GM19351 (cell line): ENCODE measurements at regions not wholly inside any gene's neighbourhood (a gene's known extent, or its start where the extent isn't known, plus 50 kb on each side); places are given as distances from the start of the nearest gene placed in this dataset.
"Not testable (repeated sequence)": the region's sequence is repeated elsewhere in the genome, so short reads cannot be mapped to it uniquely, and the experiment has no call there.

Experiments used
- ATAC-seq: cut with Tn5 transposase; IDR thresholded peaks from one replicate; pipeline ENCODE4 v1.9.1; 2021; ENCODE audit warnings: mild to moderate bottlenecking, moderate library complexity; ENCODE audit not compliant: unreplicated experiment

GRCh38 chr1:244291236-244292201 lies 160.2 kb downstream of the ADSS2 start:
- ATAC-seq: no peak

DNA sequence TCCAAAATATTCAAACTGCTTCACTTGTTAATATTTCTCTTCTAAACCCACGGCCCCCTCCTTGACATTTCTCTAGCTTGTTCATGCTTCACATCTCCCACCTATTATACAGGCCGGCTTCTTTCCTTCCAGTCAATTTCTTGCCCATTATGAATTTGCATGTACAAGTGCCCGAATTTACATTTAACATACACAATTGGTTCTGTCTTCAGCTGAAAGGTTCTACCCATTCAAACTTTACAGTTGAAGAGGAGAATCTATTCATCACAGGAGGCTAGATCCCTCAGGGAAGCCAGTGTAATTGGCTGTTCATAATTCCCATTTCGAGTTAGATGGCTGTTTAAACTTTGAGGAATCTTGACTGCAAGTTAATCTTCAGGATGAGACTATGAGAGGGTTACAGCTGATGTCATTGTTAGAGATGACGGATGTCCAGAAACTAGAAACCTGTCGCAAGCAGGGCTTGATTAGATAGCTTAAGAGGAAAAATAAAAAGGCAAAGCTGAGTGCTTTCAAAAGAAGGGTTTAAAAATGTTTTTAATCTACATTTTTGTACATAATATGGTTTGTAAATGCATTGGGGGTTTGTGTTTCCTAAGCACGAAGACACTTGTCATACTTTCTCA lies 157.0 kb downstream of the ADSS2 start:
- ATAC-seq: no peak

GRCh38 chr1:244296003-244296402 lies 155.7 kb downstream of the ADSS2 start:
- ATAC-seq: no peak

DNA sequence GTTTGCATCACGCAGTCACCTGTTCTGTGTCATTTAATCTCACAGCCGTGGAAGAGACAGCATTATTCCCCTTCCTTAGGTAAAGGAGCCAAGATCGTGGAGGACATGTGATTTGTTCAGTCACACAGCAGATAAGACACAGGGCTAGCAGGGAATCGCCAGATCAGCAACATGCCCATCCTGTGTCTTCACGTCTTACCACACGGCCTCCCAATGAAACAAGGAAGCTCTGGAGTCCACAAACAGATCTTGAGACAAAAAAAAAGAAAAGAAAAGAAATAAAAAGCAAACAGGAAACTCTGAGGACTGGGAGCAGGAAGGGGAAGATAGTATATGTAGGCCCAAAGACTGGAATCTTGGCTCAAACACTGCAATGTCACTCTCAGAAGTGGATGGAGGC lies 155.3 kb downstream of the ADSS2 start:
- no peak for ATAC-seq

- ATAC-seq: no peak
These were observed 154.6 kb downstream of the ADSS2 start for GRCh38 chr1:244297087-244297486.

GRCh38 chr1:244297616-244298015 lies 154.1 kb downstream of the ADSS2 start:
- ATAC-seq: no peak

DNA sequence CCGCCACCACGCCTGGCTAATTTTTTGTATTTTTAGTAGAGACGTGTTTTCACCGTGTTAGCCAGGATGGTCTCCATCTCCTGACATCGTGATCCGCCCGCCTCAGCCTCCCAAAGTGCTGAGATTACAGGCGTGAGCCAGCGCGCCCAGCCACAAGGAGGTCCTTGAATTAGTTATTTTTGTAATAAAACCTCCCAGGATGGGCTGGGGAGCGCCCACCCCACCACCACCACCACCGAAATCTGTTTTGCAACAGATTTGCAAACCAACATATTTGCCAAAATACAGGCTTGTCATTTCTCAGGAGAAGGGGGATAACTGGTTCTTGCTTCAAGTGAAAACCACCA lies 151.7 kb downstream of the ADSS2 start:
- ATAC-seq: not testable (repeated sequence)

DNA sequence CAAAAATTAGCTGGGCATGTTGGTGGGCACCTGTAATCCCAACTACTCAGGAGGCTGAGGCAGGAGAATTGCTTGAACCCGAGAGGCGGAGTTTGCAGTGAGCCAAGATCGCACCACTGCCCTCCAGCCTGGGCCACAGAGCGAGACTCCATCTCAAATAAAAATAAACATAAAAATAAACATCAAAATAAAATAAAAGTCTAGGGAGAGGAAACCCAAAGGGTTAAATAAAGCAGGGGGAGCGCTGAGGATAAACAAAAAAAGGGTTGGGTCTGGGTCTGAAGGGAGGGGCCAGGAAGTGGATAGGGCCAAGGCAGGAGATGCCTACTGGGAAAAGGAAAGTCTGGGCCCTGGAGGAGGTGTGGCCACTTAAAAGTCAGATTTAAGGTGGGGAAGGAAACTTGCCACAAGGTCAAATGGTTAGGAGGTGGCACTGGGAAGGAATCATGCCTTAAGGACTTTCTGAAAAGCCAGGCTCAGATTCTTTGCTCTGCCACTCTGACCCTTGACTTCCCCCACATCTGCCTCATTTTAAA lies 150.0 kb downstream of the ADSS2 start:
- ATAC-seq: no peak

GRCh38 chr1:244302876-244303609 lies 148.7 kb downstream of the ADSS2 start:
- ATAC-seq: no peak

DNA sequence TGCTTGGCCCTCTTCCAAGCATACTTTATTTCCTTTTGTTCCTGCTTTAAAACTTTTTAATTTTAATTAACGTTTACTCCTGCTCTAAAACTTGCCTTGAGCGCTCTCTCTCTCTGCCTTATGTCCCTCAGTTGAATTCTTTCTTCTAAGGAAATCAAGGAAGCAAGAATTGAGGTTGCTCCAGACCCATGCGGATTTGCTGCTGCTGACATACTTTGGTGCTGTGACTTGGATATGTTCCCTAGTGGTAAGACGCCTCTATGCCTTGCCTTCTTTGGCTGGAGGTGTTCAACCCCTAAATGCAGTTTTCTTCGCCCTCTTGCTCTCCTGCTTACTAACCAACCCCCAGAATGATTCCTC lies 148.1 kb downstream of the ADSS2 start:
- ATAC-seq: no peak

DNA sequence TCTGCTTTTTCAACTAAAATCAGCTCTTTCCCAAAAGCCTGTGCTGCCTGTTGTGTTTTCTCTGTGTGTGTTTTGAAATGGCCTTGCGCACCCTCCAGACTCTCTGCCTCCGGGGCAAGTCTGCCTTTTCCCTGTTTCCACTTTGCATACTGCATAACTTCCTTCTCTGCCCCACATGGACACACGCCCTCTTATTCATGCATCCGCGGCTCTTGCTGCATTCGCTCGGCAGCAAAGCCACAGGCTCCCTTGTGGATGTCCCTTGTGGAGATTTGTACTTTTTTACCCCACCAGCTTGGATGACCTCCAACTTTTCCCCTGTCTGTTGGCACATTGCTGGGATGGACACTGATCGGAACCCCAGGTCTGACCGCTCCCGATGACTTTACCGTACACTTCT lies 147.6 kb downstream of the ADSS2 start:
- ATAC-seq: no peak

DNA sequence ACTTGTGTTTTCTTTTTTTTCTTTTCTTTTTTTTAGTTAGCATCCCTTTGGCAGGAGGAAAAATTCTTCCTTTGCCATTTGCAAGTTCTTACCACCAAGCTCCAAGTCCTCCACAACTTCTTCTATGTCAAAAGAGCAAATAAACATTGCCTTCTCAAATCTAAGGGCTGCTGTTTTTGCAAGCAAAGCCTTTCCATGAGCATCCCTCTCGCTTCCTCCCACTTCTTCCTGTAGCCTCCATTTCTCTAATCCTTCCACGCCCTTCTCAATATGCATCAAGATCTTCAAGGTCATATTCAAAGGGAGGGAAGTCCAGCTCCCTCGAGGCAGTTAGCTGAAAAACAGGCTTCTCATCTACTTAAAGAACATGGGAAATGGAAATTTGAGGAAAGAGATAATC lies 147.1 kb downstream of the ADSS2 start:
- ATAC-seq: no peak

DNA sequence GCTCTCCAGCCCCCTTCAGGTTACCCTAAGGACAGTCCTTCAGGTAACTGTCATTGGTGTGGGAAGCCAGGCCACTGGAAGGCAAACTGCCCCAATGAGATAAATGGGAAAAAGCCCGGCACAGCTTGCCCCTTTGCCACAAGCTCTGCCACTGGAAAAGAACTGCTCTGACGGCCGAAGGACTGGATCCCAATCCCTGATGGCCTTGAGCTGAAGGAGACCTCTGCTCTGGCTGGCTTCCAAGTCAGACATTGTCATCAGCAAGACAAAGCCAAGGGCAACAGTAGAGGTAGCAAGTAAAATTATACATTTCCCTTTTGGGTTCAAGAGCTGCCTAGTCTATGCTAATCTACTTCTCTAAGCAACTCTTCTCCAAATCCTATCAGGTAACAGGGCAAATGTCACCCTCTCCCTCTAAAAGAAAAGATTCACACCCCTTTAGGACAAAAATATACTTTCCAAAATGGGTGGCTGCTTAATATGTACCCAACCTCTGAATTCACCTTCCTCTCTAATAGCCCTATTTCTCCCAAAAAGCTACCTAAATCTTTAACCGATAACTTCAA lies 145.8 kb downstream of the ADSS2 start:
- ATAC-seq: no peak

- no peak for ATAC-seq
These were observed 145.2 kb downstream of the ADSS2 start for GRCh38 chr1:244306544-244306943.

DNA sequence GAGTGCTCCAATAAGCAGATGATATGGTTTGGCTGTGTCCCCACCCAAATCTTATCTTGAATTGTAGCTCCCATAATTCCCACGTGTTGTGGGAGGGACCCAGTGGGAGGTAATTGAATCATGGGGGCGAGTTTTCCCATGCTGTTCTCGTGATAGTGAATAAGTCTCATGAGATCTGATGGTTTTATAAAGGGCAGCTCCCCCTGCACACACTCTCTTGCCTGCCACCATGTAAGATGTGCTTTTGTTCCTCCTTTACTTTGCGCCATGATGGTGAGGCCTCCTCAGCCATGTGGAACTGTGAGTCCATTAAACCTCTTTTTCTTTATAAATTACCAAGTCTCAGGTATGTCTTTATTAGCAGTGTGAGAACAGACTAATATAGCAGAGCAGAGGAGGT lies 142.5 kb downstream of the ADSS2 start:
- ATAC-seq: not testable (repeated sequence)

GRCh38 chr1:244311784-244312532 lies 139.8 kb downstream of the ADSS2 start:
- ATAC-seq: no peak

- ATAC-seq: no peak
These were observed 138.4 kb downstream of the ADSS2 start for GRCh38 chr1:244313346-244313745.

DNA sequence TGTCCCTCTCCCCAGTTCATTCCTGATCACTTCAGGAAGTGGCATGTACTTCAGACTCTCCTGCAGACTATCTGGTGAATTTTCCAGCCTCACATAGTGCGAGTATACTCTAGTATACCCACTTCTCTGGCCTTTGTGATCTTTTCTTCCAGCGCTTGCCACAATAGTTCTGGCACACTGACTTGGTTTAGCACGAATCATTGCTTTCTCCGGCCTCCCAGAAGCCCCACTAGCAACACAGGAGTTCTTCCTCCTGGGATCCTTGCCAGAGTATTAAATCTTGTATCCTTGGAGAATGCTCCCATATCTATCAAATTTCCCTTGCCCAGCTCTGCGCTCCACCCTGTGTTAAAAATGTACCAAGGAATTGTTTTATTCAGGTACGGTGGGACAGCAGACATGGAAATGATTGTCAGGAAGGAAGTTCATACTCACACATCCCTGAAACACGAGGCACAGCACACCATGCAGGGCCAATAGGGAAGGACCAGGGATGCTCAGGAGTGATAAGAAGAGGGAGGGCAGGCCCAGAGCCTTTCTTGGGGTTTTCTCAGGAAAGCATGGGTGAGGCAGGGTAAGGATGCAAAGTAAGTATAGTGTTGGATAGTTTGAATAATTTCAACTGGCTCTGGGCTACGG lies 136.7 kb downstream of the ADSS2 start:
- ATAC-seq: no peak

GRCh38 chr1:244315996-244316395 lies 135.7 kb downstream of the ADSS2 start:
- ATAC-seq: no peak

GRCh38 chr1:244316407-244316806 lies 135.3 kb downstream of the ADSS2 start:
- no peak for ATAC-seq
